ENCODE measurements at regions not wholly inside any gene's neighbourhood (a gene's known extent, or its start where the extent isn't known, plus 50 kb on each side); places are given as distances from the start of the nearest gene placed in this dataset.

- DNase-seq = no peak
- Histone ChIP-seq H3K4me1 (peaks cover 0 to 39% of the 10 kb centered on the region in 2 donors), H3K36me3 (no peaks in the 10 kb centered on the region), H3K27me3 (peaks cover 0 to 45% of the 10 kb centered on the region in 2 donors), H3K4me3 (no peak overlapping the region), H3K27ac (no peak overlapping the region), H3K9me3 (no peaks in the 10 kb centered on the region)
- ATAC-seq = no peak
- TF ChIP-seq CTCF (IDR thresholded peaks at IDR 0.05) = no peak
- intact Hi-C loops (cut with DNase I) = no loop called here
Measured at GRCh38 chr6:2505624-2506023, 245.1 kb downstream of the MYLK4 start.

GRCh38 chr6:2504495-2505064 lies 246.1 kb downstream of the MYLK4 start:
- H3K27ac ChIP-seq = peak overlapping the region in 1 of 2 donors; percentile 33
- H3K4me3 ChIP-seq = no peak overlapping the region
- H3K27me3 ChIP-seq = peaks cover 0 to 35% of the 10 kb centered on the region in 2 donors
- no peak for TF ChIP-seq CTCF (IDR thresholded peaks at IDR 0.05)
- no peaks in the 10 kb centered on the region for H3K9me3 ChIP-seq
- no peak for DNase-seq
- no peak for ATAC-seq
- H3K36me3 ChIP-seq = no peaks in the 10 kb centered on the region
- peaks cover 0 to 39% of the 10 kb centered on the region in 2 donors for H3K4me1 ChIP-seq
- intact Hi-C loops (cut with DNase I) = no loop called here

- ATAC-seq (peak; percentile 65), DNase-seq (no peak)
- Histone ChIP-seq H3K4me1 (peaks cover 0 to 39% of the 10 kb centered on the region in 2 donors), H3K27ac (peak overlapping the region in 1 of 2 donors; percentile 33), H3K36me3 (no peaks in the 10 kb centered on the region), H3K27me3 (peaks cover 0 to 33% of the 10 kb centered on the region in 2 donors), H3K4me3 (no peak overlapping the region), H3K9me3 (no peaks in the 10 kb centered on the region)
- TF ChIP-seq CTCF (IDR thresholded peaks at IDR 0.05) = no peak
- intact Hi-C loops (cut with DNase I) = no loop called here
Measured at GRCh38 chr6:2503816-2504494, 246.8 kb downstream of the MYLK4 start.

- intact Hi-C loops (cut with DNase I) = no loop called here
- Histone ChIP-seq H3K27ac (no peak overlapping the region), H3K9me3 (no peaks in the 10 kb centered on the region), H3K4me1 (peaks cover 0 to 39% of the 10 kb centered on the region in 2 donors), H3K4me3 (no peak overlapping the region), H3K27me3 (peaks cover 0 to 31% of the 10 kb centered on the region in 2 donors), H3K36me3 (no peaks in the 10 kb centered on the region)
- ATAC-seq (no peak), DNase-seq (no peak)
- TF ChIP-seq CTCF (IDR thresholded peaks at IDR 0.05) = no peak
Measured at GRCh38 chr6:2502998-2503674, 247.6 kb downstream of the MYLK4 start.

Measured in left lung (tissue), 4 donors.